ENCODE measurements at regions not wholly inside any gene's neighbourhood (a gene's known extent, or its start where the extent isn't known, plus 50 kb on each side); places are given as distances from the start of the nearest gene placed in this dataset.

GRCh38 chr14:86430853-86431252 lies 900.9 kb downstream of the FLRT2 start:
- TF ChIP-seq POLR2AphosphoS5 (IDR thresholded peaks at IDR 0.05): no peak
- TF ChIP-seq POLR2A (IDR thresholded peaks at IDR 0.05; ENCODE audit: low read depth): no peak
